ENCODE measurements at regions not wholly inside any gene's neighbourhood (a gene's known extent, or its start where the extent isn't known, plus 50 kb on each side); places are given as distances from the start of the nearest gene placed in this dataset.

DNA sequence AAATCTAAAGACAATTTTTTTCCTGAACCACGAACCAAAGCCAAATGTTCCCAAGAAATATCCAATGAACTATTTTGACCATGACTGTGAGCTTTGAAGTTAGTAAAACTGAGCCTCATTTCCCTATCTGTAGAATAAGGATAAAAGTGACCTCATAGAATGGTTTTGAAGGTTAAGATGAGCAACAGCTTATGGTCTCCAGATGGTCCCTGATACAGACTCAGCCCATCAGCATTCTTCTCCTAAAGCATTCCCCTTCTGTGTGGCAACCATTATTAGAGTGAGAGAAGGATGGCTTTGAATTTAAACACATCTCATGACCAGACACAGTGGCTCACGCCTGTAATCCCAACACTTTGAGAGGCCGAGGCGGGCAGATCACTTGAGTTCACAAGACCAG is 70.1 kb downstream of the COPRS start:
- Histone ChIP-seq H3K9me3 (no peaks in the 10 kb centered on the region), H3K27me3 (no peaks in the 10 kb centered on the region), H3K4me1 (peaks cover 0 to 11% of the 10 kb centered on the region in 2 donors), H3K4me3 (no peak overlapping the region), H3K27ac (peak overlapping the region in 1 of 2 donors; percentile 30), H3K36me3 (no peaks in the 10 kb centered on the region)
- DNase-seq (ENCODE audit: low spot score), result no peak
- TF ChIP-seq, protein P1, sequence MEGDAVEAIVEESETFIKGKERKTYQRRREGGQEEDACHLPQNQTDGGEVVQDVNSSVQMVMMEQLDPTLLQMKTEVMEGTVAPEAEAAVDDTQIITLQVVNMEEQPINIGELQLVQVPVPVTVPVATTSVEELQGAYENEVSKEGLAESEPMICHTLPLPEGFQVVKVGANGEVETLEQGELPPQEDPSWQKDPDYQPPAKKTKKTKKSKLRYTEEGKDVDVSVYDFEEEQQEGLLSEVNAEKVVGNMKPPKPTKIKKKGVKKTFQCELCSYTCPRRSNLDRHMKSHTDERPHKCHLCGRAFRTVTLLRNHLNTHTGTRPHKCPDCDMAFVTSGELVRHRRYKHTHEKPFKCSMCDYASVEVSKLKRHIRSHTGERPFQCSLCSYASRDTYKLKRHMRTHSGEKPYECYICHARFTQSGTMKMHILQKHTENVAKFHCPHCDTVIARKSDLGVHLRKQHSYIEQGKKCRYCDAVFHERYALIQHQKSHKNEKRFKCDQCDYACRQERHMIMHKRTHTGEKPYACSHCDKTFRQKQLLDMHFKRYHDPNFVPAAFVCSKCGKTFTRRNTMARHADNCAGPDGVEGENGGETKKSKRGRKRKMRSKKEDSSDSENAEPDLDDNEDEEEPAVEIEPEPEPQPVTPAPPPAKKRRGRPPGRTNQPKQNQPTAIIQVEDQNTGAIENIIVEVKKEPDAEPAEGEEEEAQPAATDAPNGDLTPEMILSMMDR (IDR thresholded peaks at IDR 0.05), result no peak

DNA sequence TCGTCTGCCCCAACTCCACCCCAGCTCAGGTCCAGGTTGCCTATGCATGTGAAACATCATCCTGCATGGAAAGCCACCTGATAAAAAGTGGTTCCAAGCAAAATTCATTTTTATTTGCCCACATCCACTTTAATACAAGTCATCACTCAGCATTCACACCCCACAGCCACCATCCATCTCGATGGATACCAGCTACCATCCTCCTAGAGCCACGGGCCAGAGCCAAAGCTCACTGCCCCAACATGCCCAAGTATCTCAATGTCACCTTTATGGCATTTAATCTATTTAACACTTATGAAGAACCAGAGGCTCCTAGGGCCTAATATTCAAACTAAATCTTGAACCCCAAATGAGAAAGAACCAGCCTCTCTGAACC is 70.5 kb downstream of the COPRS start:
- Histone ChIP-seq H3K36me3 (no peaks in the 10 kb centered on the region), H3K27ac (peak overlapping the region in 1 of 2 donors; percentile 30), H3K4me1 (peaks cover 0 to 11% of the 10 kb centered on the region in 2 donors), H3K9me3 (no peaks in the 10 kb centered on the region), H3K4me3 (no peak overlapping the region), H3K27me3 (no peaks in the 10 kb centered on the region)
- TF ChIP-seq, protein P1 (IDR thresholded peaks at IDR 0.05), result no peak
- no peak for DNase-seq (ENCODE audit: low spot score)

DNA sequence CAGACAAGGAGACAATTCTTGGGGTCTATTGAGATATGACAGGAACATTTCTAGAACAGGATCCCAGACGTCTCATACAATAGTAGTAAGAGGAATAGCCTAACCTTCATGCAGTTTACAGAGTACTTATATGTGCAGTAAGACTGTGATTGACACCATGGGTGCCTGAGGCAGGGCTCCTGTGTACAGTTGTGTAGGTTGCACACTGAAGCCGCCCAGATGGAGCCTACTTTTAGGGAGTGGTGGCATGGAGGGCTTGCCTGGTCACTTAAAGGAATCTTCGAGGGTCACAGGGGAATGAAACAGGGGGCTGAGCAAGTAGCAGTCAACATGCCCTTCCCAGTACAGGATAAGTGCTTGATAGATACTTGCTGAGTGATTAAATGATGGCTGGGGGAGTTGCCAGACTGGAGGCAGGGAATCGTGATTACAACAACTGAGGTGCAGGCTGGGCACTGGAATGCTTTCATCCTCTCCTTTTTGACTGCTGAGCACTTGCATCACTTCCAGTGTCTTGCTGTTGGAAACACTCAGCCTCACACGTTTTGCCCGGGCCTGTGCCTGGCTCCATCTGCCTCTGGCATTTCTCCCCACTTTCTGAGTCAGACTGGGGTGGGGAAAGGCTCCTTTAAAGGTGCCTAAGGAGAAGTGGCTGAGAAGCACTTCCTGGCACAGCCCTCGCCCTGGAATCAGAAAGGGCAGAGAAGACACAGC is 71.0 kb downstream of the COPRS start:
- H3K36me3 ChIP-seq, result no peaks in the 10 kb centered on the region

DNA sequence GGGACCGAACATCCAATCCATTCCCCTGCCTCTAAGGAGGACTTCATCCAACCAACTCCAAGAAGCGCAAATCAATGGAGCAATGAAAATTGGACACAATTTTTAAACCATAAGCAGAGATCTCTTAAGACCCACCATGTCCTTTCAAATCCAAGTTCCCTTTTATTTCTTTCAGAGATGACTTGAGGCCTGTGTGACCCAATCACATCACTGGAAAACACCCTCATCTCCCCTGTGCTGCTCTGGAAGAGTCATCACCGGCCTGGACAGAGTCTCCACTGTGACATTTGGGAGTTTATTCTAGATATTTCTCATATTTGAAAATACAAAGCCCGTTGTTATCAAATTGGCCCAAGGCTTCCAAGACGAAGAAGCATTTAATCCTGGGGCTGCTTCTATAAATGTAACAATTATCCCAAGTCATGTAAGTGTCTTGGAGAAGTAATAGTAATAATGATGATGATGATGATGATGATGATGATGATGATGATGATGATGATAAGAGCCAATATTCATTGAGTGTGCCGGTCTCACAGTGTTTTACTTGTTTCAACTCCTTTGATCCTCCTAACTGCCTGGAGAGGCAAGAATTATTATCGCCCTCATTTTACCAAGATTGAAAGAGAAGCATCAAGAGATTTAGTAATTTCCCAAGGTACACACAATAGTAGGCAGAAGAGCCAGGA is 72.1 kb downstream of the COPRS start:
- Histone ChIP-seq H3K4me3 (no peak overlapping the region), H3K27ac (no peak overlapping the region), H3K4me1 (peaks cover 0 to 11% of the 10 kb centered on the region in 2 donors), H3K27me3 (no peaks in the 10 kb centered on the region), H3K9me3 (no peaks in the 10 kb centered on the region), H3K36me3 (no peaks in the 10 kb centered on the region)
- TF ChIP-seq, protein P1 (IDR thresholded peaks at IDR 0.05), result no peak
- no peak for DNase-seq (ENCODE audit: low spot score)

More for the DNA sequence above, 71.0 kb downstream of the COPRS start:
- Histone ChIP-seq H3K4me3 (no peak overlapping the region), H3K27ac (peak overlapping the region in 1 of 2 donors; percentile 30), H3K9me3 (no peaks in the 10 kb centered on the region), H3K4me1 (peaks cover 0 to 11% of the 10 kb centered on the region in 2 donors), H3K27me3 (no peaks in the 10 kb centered on the region)
- TF ChIP-seq, protein P1 (IDR thresholded peaks at IDR 0.05), result no peak
- no peak for DNase-seq (ENCODE audit: low spot score)

DNA sequence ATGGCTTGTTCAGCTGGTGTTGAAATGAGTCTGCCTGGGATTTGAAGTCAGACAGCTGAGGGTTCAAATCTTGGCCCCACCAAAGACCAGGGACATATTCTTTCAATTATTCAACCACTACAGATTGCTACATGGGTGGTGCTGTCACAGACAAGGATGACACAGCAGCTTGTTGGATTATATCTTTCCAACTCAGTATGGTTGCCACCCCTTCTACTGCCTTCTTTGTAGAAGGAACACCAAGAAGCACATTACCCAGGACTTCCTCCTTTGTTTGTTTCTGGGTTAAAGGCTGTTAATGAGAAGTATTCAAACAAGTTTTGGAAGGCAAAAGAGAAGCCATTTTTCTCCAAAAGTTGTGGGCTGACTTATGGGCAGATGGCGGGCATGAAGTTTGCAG is 78.6 kb downstream of the COPRS start:
- H3K27me3 ChIP-seq, result no peaks in the 10 kb centered on the region
- no peaks in the 10 kb centered on the region for H3K9me3 ChIP-seq
- H3K4me3 ChIP-seq, result no peak overlapping the region
- no peaks in the 10 kb centered on the region for H3K36me3 ChIP-seq
- DNase-seq (ENCODE audit: low spot score), result no peak
- no peak overlapping the region for H3K27ac ChIP-seq
- TF ChIP-seq, protein P1 (IDR thresholded peaks at IDR 0.05), result no peak
- no peaks in the 10 kb centered on the region for H3K4me1 ChIP-seq
